ENCODE measurements at regions not wholly inside any gene's neighbourhood (a gene's known extent, or its start where the extent isn't known, plus 50 kb on each side); places are given as distances from the start of the nearest gene placed in this dataset.

DNA sequence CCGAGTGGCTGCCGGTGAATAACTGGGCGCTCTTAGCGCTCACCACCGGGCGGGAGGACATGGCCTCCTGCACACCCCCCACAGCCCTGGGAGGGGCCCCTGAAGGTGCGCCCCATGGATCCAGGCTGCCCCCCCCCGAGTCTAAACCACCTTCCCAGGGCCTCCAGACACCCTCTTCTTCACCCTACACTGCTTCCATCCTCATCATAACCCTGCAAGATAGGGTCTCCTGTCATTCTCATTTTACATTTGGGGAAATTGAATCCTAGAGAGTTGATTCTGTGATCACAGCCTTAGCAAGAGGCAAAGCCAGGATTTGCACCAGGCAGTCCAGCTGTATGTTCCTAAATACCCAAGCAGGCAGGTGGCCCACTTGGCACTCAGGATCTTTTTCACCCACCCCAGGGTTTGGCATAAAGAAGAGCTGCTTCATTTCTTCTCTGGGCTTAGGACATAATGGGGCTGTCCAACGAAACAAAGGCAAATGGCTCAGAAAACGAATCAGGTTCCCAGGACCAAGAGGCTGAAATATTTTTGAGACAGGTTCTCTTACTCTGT, 110.8 kb downstream of the PTPRS start:
- no peak overlapping the region for H2BK5ac ChIP-seq (ENCODE audit: insufficient read length, low read length)
- no peak overlapping the region for H2BK12ac ChIP-seq (ENCODE audit: insufficient read length, low read depth, low read length)
- no peak overlapping the region for H2BK120ac ChIP-seq (ENCODE audit: low read depth, low read length, poor library complexity, severe bottlenecking)
- H3K4ac ChIP-seq (ENCODE audit: low read depth, low read length) = no peak overlapping the region
- no peak overlapping the region for H3K4me3 Mint-ChIP-seq
- H2AFZ ChIP-seq (ENCODE audit: low read length) = no peak overlapping the region
- H3K9ac ChIP-seq (ENCODE audit: extremely low read depth, insufficient read length, low read length) = no peak overlapping the region
- H4K8ac ChIP-seq (replicated peaks; ENCODE audit: insufficient read length, low read depth, low read length) = no peak overlapping the region
- H3K36me3 Mint-ChIP-seq (ENCODE audit: insufficient read depth in 1 of 3, low read depth in 3 of 3) = peaks cover 14 to 35% (median 31%) of the 10 kb centered on the region in 3 experiments; a peak in 6 of 7 replicates
- H4K5ac ChIP-seq (ENCODE audit: insufficient read length, low read depth, low read length) = no peak overlapping the region
- no peak overlapping the region for H3K18ac ChIP-seq (ENCODE audit: insufficient read length, low read depth, low read length)
- no CpG with 5 or more reads among the region's 10 CpGs for WGBS (ENCODE audit: extremely low coverage, insufficient read length, low lambda C conversion rate)
- H3K79me2 ChIP-seq (ENCODE audit: insufficient read depth, low read length) = no peaks in the 10 kb centered on the region
- peak overlapping the region in 1 of 3 experiments; percentile 31; a peak in 2 of 7 replicates for H3K27ac Mint-ChIP-seq
- no peak overlapping the region for H3K27ac ChIP-seq (ENCODE audit: insufficient read length, low read depth, low read length)
- H2BK15ac ChIP-seq (ENCODE audit: low read depth, low read length) = no peak overlapping the region
- no peak overlapping the region for H3T11ph ChIP-seq (ENCODE audit: low read length)
- no peak overlapping the region for H3K14ac ChIP-seq (ENCODE audit: insufficient read depth, low read length)
- no peak overlapping the region for H2AK5ac ChIP-seq (ENCODE audit: insufficient read length, low read length)
- no peaks in the 10 kb centered on the region for H3K79me1 ChIP-seq (ENCODE audit: insufficient read depth, low read depth, low read length, poor library complexity, severe bottlenecking)
- no peaks in the 10 kb centered on the region for H4K20me1 ChIP-seq (ENCODE audit: control insufficient read depth, insufficient read depth, insufficient read length)
- H2BK20ac ChIP-seq (ENCODE audit: low read depth, low read length, poor library complexity, severe bottlenecking) = no peak overlapping the region
- DNase-seq = no peak
- no peaks in the 10 kb centered on the region for H3K23me2 ChIP-seq (ENCODE audit: insufficient read length, low read depth, low read length, poor library complexity, severe bottlenecking)
- H3K56ac ChIP-seq (ENCODE audit: insufficient read length, low read depth, low read length) = no peak overlapping the region
- no peak overlapping the region for H3K4me2 ChIP-seq (ENCODE audit: insufficient read depth, insufficient read length, low read length)
- H3K9me3 Mint-ChIP-seq = no peaks in the 10 kb centered on the region
- no peak for TF ChIP-seq CTCF (conservative IDR thresholded peaks at IDR 0.05)
- peaks cover 0 to 3% of the 10 kb centered on the region in 2 experiments; a peak in 1 of 4 replicates for H3K4me1 Mint-ChIP-seq
- H4K91ac ChIP-seq (ENCODE audit: insufficient read length, low read depth, low read length) = no peak overlapping the region
- no peaks in the 10 kb centered on the region for H3K4me1 ChIP-seq (ENCODE audit: insufficient read depth, low read length)
- H3K23ac ChIP-seq (ENCODE audit: insufficient read length, low read depth, low read length) = no peak overlapping the region
- no peaks in the 10 kb centered on the region for H3K27me3 Mint-ChIP-seq (ENCODE audit: low read depth)
- no peaks in the 10 kb centered on the region for H3K9me3 ChIP-seq (ENCODE audit: control insufficient read depth, low read depth, low read length)
- H3K27me3 ChIP-seq (ENCODE audit: insufficient read depth, low read length) = no peaks in the 10 kb centered on the region
